Lung (tissue), 11 donors: ENCODE measurements at regions not wholly inside any gene's neighbourhood (a gene's known extent, or its start where the extent isn't known, plus 50 kb on each side); places are given as distances from the start of the nearest gene placed in this dataset.

Experiments used
- ATAC-seq: fragments of 200-7000 bp; cut with Tn5 transposase; one replicate; pipeline ENCODE4 v1.9.1; 2020; ENCODE audit warnings: moderate number of reproducible peaks; ENCODE audit not compliant: insufficient read depth, low FRiP score
- DNase-seq, 3 donors: peaks; one replicate each; pipeline ENCODE4 v3.0.0-alpha.2; 2013 to 2017
- H3K27ac ChIP-seq, 2 donors: one replicate each; pipeline ENCODE4 v1.5.1; 2013; ENCODE audit warnings: mild to moderate bottlenecking in 2 of 2, moderate library complexity in 2 of 2, control low read depth in 1 of 2, inconsistent platforms in 1 of 2, low read depth in 1 of 2, low read length in 1 of 2
- H3K27me3 ChIP-seq, 3 donors: one replicate each; pipeline ENCODE4 v1.5.1; 2013; ENCODE audit warnings: low read length in 2 of 3; ENCODE audit not compliant: control insufficient read depth in 3 of 3, insufficient read depth in 3 of 3
- H3K36me3 ChIP-seq, 4 donors: one replicate each; pipeline ENCODE4 v1.5.1; 2013; ENCODE audit warnings: low read length in 4 of 4, mild to moderate bottlenecking in 1 of 4, moderate library complexity in 1 of 4; ENCODE audit not compliant: control insufficient read depth in 4 of 4, insufficient read depth in 4 of 4
- H3K4me1 ChIP-seq, 5 donors: one replicate each; pipeline ENCODE4 v1.5.1; 2013; ENCODE audit warnings: low read length in 5 of 5, mild to moderate bottlenecking in 2 of 5, moderate library complexity in 1 of 5; ENCODE audit not compliant: control insufficient read depth in 5 of 5, insufficient read depth in 5 of 5
- H3K4me3 ChIP-seq: one replicate; pipeline ENCODE4 v1.5.1; 2013; ENCODE audit warnings: mild to moderate bottlenecking, control low read depth, moderate library complexity
- H3K9ac ChIP-seq, 2 donors: one replicate each; pipeline ENCODE4 v1.5.1; 2013; ENCODE audit warnings: low read length in 2 of 2, control low read depth in 1 of 2; ENCODE audit not compliant: insufficient read depth in 1 of 2
- H3K9me3 ChIP-seq, 4 donors: one replicate each; pipeline ENCODE4 v1.5.1; 2013; ENCODE audit warnings: low read length in 3 of 4, mild to moderate bottlenecking in 1 of 4, moderate library complexity in 1 of 4; ENCODE audit not compliant: control insufficient read depth in 4 of 4, insufficient read depth in 3 of 4
- WGBS, 2 donors: extraction: QIAGEN DNeasy Blood & Tissue Kit; methylation state at CpG; one replicate each; pipeline ENCODE4 v1.1.7; 2013; 5-methylcytosine and 5-hydroxymethylcytosine counted together
- TF ChIP-seq, protein P1 (sequence below): IDR thresholded peaks from 2 replicates; pipeline ENCODE4 v1.5.1; 2012; ENCODE audit warnings: mild to moderate bottlenecking; ENCODE audit errors: control extremely low read depth, extremely low read depth
- donor health status: control.
- donor health status: control.
- donor health status: Bipolar disorder and iron deficiency.
- donor health status: healthy.
- donor health status: DM: yes; HTN: yes; CAD: no.

- Histone ChIP-seq H3K4me1 (peaks cover 0 to 30% (median 0%) of the 10 kb centered on the region in 5 donors), H3K4me3 (no peak overlapping the region), H3K27me3 (no peaks in the 10 kb centered on the region), H3K9ac (no peak overlapping the region), H3K36me3 (no peaks in the 10 kb centered on the region), H3K27ac (no peak overlapping the region), H3K9me3 (peaks cover 0 to 1% (median 0%) of the 10 kb centered on the region in 4 donors)
- ATAC-seq = no peak
- WGBS, 2 donors = 50 to 62% methylated on average over 10 of the region's 10 CpGs
- no peak for DNase-seq
- TF ChIP-seq, protein P1, sequence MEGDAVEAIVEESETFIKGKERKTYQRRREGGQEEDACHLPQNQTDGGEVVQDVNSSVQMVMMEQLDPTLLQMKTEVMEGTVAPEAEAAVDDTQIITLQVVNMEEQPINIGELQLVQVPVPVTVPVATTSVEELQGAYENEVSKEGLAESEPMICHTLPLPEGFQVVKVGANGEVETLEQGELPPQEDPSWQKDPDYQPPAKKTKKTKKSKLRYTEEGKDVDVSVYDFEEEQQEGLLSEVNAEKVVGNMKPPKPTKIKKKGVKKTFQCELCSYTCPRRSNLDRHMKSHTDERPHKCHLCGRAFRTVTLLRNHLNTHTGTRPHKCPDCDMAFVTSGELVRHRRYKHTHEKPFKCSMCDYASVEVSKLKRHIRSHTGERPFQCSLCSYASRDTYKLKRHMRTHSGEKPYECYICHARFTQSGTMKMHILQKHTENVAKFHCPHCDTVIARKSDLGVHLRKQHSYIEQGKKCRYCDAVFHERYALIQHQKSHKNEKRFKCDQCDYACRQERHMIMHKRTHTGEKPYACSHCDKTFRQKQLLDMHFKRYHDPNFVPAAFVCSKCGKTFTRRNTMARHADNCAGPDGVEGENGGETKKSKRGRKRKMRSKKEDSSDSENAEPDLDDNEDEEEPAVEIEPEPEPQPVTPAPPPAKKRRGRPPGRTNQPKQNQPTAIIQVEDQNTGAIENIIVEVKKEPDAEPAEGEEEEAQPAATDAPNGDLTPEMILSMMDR = no peak
Observed at GRCh38 chr10:29202386-29202940, 86.4 kb upstream of the LYZL1 start.

- H3K9me3 ChIP-seq = peaks cover 0 to 1% (median 0%) of the 10 kb centered on the region in 4 donors
- DNase-seq (no peak), ATAC-seq (no peak)
- H3K27ac ChIP-seq = no peak overlapping the region
- TF ChIP-seq, protein P1 = no peak
- peaks cover 0 to 30% (median 0%) of the 10 kb centered on the region in 5 donors for H3K4me1 ChIP-seq
- no peak overlapping the region for H3K9ac ChIP-seq
- H3K27me3 ChIP-seq = no peaks in the 10 kb centered on the region
- H3K4me3 ChIP-seq = no peak overlapping the region
- H3K36me3 ChIP-seq = no peaks in the 10 kb centered on the region
- WGBS, 2 donors = 90 to 96% methylated on average over 3 of the region's 3 CpGs
Observed at GRCh38 chr10:29203432-29203831, 85.4 kb upstream of the LYZL1 start.

- TF ChIP-seq, protein P1 = no peak
- H3K27me3 ChIP-seq = no peaks in the 10 kb centered on the region
- H3K9me3 ChIP-seq = peaks cover 0 to 1% (median under 1%) of the 10 kb centered on the region in 4 donors
- ATAC-seq = no peak
- no peaks in the 10 kb centered on the region for H3K36me3 ChIP-seq
- peak; percentile 70 to 85 (median 80) for DNase-seq
- H3K9ac ChIP-seq = no peak overlapping the region
- peaks cover 0 to 30% (median 0%) of the 10 kb centered on the region in 5 donors for H3K4me1 ChIP-seq
- WGBS, 2 donors = 66 to 72% methylated on average over 7 of the region's 7 CpGs
- H3K4me3 ChIP-seq = no peak overlapping the region
- H3K27ac ChIP-seq = no peak overlapping the region
Observed at GRCh38 chr10:29204070-29204800, 84.6 kb upstream of the LYZL1 start.
